ES-I3 (cell line): ENCODE measurements at regions not wholly inside any gene's neighbourhood (a gene's known extent, or its start where the extent isn't known, plus 50 kb on each side); places are given as distances from the start of the nearest gene placed in this dataset.
"Not testable (repeated sequence)": the region's sequence is repeated elsewhere in the genome, so short reads cannot be mapped to it uniquely, and the experiment has no call there.

ENCODE experiments used
- H3K36me3 ChIP-seq: 2 replicates; pipeline ENCODE4 v1.6.1; 2013; ENCODE audit warnings: mild to moderate bottlenecking, low read length, control low read depth, moderate library complexity; ENCODE audit not compliant: insufficient read depth
- H3K4me1 ChIP-seq: 2 replicates; pipeline ENCODE4 v1.6.1; 2013; ENCODE audit warnings: mild to moderate bottlenecking, control low read depth, low read length; ENCODE audit not compliant: insufficient read depth
- H3K9ac ChIP-seq: 2 replicates; pipeline ENCODE4 v1.6.1; 2013; ENCODE audit warnings: low read depth, mild to moderate bottlenecking, low read length, moderate library complexity
- H3K9me3 ChIP-seq: 2 replicates; pipeline ENCODE4 v1.6.1; 2013; ENCODE audit warnings: mild to moderate bottlenecking, low read length, moderate library complexity; ENCODE audit not compliant: control insufficient read depth, insufficient read depth

DNA sequence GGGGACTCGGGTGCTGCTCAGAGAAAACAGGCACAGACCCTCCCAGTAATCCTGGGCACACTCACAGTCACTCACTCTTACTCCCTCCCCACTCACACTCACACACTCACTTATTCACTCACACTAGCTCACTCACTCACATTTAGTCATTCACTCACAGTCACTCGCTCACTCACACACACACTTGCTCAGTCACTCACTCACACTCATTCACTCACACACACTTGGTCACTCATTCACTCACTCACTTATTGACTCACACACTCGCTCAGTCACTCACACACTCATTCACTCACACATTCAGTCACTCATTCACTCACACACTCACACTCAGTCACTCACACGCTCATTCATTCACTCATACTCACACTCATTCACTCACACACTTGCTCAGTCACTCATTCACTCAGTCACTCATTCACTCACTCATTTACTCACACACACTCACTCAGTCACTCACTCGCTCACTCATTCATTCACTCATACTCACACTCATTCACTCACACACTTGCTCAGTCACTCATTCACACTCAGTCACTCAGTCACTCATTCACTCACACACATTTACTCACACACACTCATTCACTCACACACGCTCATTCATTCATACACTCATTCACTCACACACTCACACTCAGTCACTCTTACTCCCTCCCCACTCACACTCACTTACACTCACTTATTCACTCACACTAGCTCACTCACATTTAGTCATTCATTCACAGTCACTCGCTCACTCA, 164.2 kb upstream of the C1orf174 start:
- H3K36me3 ChIP-seq = no peaks in the 10 kb centered on the region

DNA sequence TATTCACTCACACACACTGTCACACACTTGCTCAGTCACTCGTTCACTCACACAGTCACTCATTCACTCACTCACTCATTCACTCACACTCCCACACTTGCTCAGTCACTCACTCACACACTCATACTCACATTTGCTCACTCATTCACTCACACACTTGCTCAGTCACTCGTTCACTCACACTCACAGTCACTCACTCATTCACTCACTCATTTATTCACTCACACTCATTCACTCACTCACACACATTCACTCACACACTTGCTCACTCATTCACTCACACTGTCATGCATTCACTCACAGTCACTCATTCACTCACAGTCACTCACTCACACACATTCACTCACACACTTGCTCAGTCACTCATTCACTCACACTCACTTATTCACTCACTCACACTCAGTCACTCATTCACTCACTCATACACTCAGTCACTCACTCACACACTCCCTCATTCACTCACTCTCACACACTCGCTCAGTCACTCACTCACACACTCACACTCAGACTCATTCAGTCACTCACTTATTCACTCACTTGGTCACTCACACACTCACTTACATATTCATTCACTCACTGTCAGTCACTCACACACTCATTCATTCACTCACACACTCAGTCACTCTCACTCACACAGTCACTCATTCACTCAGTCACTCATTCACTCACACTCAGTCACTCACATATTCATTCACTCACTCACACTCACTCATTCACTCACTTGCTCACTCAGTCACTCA, 167.0 kb upstream of the C1orf174 start:
- Histone ChIP-seq H3K36me3 (no peaks in the 10 kb centered on the region), H3K4me1 (peaks cover 38% of the 10 kb centered on the region), H3K9me3 (no peaks in the 10 kb centered on the region), H3K9ac (no peak overlapping the region)

More for the DNA sequence above, 164.2 kb upstream of the C1orf174 start:
- peaks cover 16% of the 10 kb centered on the region for H3K4me1 ChIP-seq
- H3K9me3 ChIP-seq = no peaks in the 10 kb centered on the region
- H3K9ac ChIP-seq = no peak overlapping the region

DNA sequence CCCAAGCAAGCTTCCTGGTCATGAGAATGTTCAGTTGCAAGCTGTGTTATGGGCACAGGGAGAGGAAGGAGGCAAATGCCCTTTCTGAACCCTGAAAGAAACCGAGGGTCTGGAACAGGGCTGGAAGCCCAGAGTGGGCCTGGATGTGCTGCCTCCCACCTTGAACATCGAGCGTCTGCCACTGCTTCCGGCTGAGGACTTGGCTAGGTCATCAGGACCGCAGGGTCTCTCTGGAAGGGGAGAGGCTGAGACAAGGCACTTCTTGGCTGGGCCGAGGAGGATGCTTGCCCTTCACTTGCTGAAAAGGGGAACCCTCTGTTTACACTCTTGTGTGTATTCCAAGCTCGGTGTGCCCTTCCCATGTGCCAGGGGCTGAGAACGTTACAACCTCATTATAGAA, 168.0 kb upstream of the C1orf174 start:
- Histone ChIP-seq H3K9ac (no peak overlapping the region), H3K9me3 (no peaks in the 10 kb centered on the region), H3K4me1 (peaks cover 41% of the 10 kb centered on the region), H3K36me3 (no peaks in the 10 kb centered on the region)

DNA sequence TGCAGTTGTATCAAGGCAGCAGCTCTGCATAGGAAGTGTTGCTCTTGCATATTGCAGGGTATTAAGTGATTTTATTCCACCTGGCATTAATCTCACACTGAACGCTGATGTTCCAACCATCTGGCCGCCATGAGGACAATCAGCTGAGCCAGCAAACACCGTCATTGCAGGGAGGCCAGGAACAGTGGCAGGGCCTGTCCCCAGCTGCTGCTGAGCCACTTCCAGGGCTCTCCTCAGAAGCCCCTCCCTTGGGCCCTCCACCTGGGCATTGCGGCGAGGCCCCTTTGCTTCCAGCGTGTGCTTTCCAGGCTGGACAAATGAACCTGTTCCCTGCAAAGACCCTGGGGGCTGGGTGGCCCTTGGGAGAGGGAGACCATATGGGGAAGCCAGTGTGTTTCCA, 171.6 kb upstream of the C1orf174 start:
- H3K9ac ChIP-seq = no peak overlapping the region
- H3K36me3 ChIP-seq = no peaks in the 10 kb centered on the region
- no peaks in the 10 kb centered on the region for H3K9me3 ChIP-seq
- H3K4me1 ChIP-seq = peaks cover 44% of the 10 kb centered on the region

DNA sequence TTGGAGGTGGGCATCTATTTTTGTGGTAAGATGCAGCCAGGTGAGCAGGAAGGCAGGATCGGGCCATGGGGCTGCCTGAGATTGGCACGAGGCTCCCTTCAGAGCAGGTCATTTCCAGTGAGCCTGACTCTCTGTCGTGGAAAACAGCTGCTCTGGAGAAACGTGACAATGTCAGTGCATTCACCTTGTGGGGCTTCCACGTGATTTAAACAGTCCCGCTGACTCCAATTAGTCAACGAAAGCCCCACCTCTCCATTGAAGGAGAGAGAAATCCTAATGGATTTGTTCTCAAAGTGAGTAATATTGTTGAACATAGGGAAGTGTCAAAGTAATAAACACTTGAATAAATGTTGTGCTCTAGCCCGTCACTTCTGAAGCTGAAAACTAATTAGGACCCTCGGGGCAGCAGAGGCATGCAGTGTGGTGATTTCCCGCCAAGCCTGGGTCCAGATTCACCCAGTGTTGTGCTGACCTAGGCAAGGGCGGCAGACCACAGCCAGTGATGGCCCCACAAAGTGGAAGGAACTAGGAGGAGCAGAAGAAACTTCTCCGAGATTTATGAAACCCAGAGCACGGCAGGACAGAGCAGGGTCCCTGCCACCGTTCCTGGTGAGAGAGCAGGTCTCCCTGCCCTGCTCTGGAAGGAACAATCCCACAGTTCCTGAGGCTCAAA, 172.5 kb upstream of the C1orf174 start:
- H3K4me1 ChIP-seq = peaks cover 44% of the 10 kb centered on the region
- no peak overlapping the region for H3K9ac ChIP-seq
- no peaks in the 10 kb centered on the region for H3K36me3 ChIP-seq
- no peaks in the 10 kb centered on the region for H3K9me3 ChIP-seq

DNA sequence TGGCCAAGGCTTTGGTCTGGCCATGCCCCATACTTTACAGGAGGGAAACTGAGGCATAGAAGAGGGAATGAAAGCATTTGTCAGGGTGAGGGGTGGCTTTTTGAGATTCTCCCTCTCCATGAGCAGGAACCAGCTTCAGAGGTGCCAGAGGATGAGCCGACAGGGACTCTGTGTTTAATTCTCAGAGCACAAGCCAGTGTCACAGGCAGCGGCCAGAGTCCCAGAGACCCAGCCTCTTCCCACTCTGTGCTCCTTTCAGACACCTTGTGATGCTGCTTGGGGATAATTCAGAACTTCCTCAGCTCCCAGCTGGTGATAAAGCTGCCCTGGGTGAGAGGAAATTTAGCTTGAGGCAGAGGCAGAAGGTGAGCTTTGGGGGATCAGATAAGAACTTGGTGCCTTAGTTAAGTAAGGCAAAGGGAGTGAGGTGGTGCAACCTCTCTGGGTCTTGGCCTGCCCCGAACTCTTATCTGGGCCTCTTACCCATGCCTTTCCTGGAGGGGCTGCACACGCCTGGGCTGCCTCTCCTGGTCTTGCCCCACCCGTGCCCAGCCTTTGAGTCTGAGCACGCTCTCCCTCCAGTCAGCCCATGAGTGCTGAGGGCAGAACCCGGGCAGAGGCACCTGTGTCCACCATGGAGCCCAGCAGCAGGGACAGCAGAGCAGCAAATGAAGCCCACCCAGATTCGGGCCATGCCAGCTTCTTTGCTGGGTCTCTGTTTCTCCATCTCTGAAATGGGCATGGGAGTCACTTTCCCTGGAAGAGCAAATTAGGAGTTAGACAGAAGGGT, 175.6 kb upstream of the C1orf174 start:
- H3K4me1 ChIP-seq = peaks cover 17% of the 10 kb centered on the region
- no peak overlapping the region for H3K9ac ChIP-seq
- no peaks in the 10 kb centered on the region for H3K36me3 ChIP-seq
- H3K9me3 ChIP-seq = no peaks in the 10 kb centered on the region

DNA sequence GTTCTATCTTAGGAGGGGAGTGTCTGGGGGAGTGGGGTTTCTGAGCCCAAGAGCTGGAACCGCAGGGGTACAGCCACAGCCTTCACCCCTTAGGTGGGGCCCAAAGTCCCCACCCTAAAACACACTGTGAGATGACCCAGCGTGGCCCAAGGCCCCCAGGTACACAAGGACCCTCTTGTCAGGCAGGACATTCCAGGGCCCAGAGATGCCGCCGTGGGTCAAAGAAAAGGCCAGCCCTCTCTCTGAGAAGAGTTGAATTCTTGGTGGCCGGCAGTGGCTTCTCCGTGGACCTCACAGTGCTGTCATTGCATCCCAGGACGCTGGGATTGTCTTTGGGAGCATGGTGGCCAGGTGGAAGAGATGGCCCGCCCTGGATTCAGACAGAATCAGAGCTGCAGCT, 176.3 kb upstream of the C1orf174 start:
- Histone ChIP-seq H3K4me1 (peaks cover 10% of the 10 kb centered on the region), H3K36me3 (no peaks in the 10 kb centered on the region), H3K9me3 (no peaks in the 10 kb centered on the region), H3K9ac (no peak overlapping the region)

DNA sequence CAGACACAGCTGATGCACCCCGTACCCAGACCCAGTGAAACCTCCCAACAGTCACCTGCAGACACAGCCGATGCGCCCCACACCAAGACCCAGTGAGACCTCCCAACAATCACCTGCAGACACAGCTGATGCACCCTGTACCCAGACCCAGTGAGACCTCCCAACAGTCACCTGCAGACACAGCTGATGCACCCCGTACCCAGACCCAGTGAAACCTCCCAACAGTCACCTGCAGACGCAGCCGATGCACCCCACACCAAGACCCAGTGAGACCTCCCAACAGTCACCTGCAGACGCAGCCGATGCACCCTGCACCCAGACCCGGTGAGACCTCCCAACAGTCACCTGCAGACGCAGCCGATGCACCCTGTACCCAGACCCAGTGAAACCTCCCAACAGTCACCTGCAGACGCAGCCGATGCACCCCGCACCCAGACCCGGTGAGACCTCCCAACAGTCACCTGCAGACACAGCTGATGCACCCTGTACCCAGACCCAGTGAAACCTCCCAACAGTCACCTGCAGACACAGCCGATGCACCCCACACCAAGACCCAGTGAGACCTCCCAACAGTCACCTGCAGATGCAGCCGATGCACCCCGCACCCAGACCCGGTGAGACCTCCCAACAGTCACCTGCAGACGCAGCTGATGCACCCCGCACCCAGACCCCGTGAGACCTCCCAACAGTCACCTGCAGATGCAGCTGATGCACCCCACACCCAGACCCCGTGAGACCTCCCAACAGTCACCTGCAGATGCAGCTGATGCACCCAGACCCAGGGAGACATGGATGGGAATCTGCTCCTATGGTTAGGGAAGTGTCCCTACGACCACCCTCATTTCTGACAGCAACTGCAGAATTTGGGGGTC, 178.3 kb upstream of the C1orf174 start:
- not testable (repeated sequence) for H3K9ac ChIP-seq, H3K36me3 ChIP-seq, H3K4me1 ChIP-seq, H3K9me3 ChIP-seq

DNA sequence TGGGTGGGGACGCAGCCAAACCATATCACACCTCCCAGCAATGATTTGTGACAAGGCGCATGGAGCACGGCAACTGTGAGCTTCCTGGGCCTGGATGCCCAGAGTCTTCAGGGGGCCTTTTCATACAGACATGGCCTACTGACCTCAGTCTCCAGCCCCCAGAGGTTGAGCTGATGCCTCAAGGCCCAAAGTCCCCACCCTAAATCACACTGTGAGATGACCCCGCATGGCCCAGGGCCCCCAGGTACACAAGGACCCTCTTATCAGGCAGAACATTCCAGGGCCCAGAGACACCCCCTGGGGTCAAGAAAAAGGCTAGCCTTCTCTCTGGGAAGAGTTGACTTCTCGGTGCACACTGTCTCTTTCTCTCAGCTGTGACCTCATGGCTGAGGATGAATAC, 179.7 kb upstream of the C1orf174 start:
- H3K9me3 ChIP-seq = no peaks in the 10 kb centered on the region; the same call in 1 of the 2 replicates
- no peaks in the 10 kb centered on the region for H3K4me1 ChIP-seq
- H3K36me3 ChIP-seq = no peaks in the 10 kb centered on the region
- no peak overlapping the region for H3K9ac ChIP-seq

DNA sequence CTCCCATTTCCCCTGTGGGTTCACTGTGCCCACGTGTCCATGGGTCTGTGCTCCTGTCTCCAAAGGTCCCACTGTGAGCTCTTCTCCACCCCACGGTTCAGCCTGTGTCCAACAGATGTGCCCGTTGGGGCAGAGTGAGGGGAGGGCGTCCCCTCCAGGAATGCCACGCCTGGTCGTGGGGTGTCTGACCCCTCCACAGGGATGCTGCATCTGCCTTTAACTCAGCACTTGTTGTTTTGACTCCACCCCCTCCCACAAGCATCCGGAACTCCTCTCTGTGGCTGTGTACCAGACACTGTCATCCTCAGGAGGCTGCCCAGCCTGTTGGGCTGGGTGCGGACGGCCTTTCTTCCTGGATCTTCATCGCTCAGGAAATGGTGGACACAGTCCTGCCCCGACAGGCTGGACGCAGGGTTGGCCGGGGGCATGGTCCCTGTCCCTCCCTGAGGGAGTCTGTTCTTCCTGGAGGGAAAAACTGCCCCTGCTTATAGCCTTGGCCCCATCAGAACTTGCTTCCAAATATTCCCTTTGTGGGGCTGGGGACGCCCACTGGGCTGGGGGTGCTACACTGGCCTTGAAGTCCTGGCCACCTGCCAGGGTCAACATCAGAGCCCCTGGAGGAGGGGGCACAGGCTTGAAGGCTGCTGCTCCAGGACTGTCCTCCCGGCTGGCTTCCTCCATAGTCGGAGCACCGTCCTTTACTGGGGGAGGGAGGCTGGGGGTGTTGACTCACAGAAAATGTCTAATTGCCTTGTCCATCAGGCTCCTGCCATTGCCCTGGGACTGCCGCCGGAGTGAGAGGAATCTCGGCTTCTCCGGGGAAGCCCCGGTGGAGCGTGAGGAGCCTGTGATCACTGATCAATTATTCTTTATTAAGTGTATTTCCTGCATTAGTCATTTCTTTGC, 182.0 kb upstream of the C1orf174 start:
- H3K36me3 ChIP-seq = no peaks in the 10 kb centered on the region
- no peak overlapping the region for H3K9ac ChIP-seq
- H3K4me1 ChIP-seq = no peaks in the 10 kb centered on the region
- H3K9me3 ChIP-seq = no peaks in the 10 kb centered on the region; the same call in 1 of the 2 replicates

DNA sequence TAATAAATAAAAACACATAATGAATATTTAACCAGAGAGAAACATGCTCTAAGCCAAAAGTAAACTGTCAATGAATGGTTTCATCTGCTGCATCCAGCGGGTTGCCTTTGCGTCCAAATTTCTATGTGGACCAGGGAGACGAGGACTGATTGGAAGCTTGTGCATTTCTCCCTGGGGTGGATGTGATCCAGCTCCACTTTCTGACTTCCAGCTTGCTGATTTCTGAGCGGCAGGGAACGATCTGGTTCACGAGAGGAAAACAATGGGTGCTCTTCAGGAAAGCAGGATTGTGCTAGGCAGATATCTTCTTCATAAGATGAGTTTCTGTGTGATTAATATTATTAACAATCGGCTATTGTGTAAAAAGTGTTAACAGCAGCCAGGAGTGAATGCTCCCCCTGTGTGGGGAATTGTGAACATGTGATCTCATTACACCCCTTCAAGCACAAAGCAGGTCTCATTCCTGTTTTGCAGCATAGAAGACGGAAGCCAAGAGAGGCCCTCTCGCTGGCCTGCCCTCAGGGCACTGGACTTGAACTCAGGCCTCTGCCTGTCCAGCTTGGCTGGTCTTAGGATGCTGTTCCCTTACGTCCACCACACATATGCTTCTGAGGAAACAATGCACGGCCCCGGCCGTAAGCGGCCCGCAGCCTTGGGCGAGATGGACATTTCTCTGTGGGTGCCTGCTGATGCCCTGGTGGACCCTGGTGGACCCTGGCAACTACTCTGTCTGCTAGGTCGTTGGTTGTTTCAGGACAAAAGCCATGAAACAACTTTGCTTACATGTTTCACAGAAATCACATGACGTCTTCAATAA, 183.4 kb upstream of the C1orf174 start:
- H3K36me3 ChIP-seq = no peaks in the 10 kb centered on the region
- no peak overlapping the region for H3K9ac ChIP-seq
- H3K9me3 ChIP-seq = no peaks in the 10 kb centered on the region; the same call in 1 of the 2 replicates
- no peaks in the 10 kb centered on the region for H3K4me1 ChIP-seq

DNA sequence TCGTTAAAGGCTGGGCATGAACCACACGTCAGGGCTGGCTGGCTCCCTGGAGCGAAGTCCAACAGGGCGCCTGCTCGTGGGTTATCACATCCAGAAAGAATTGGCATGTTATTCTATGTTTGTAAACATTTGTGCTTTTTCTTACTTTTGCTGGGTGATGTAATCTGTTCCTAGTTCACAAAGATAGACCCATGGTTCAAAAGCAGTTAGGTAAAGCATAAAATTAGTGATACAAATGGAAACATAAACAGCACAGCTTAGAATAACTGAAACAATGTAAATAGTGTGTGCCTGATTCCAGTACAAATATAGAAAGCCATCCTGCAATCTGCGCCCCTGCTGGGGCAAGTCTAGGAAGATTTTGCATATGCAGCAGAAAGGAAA, 184.0 kb upstream of the C1orf174 start:
- Histone ChIP-seq H3K9me3 (no peaks in the 10 kb centered on the region; the same call in 1 of the 2 replicates), H3K36me3 (no peaks in the 10 kb centered on the region), H3K4me1 (no peaks in the 10 kb centered on the region)

More for the DNA sequence above, 184.0 kb upstream of the C1orf174 start:
- no peak overlapping the region for H3K9ac ChIP-seq
